IMR-90 (cell line): ENCODE measurements at regions not wholly inside any gene's neighbourhood (a gene's known extent, or its start where the extent isn't known, plus 50 kb on each side); places are given as distances from the start of the nearest gene placed in this dataset.

ENCODE experiments used
- ATAC-seq: fragments of 200-7000 bp; cut with Tn5 transposase; 2 replicates; pipeline ENCODE4 v1.9.1; 2020; ENCODE audit warnings: low read depth, mild to moderate bottlenecking, moderate library complexity
- BruUV-seq: library from RNA; stranded (reverse); fragments of 400-500 nt; replicated peaks from 2 replicates; lab custom pipeline; 2021; lab: Mats Ljungman, UMichigan
- CTCF ChIA-PET: fragments of 300-600 bp; formaldehyde crosslinking; extraction: SDS; loops from one replicate; lab custom pipeline; 2021; ENCODE audit warnings: antibody characterized with exemption; lab: Yijun Ruan, JAX
- POLR2A ChIA-PET: fragments of 300-600 bp; sonication (Branson Sonifier 250); formaldehyde crosslinking; loops from one replicate; lab custom pipeline; 2022; ENCODE audit warnings: antibody characterized with exemption; ENCODE audit not compliant: unreplicated experiment; lab: Charles Lee
- DNase-seq: peaks from one replicate; pipeline ENCODE4 v3.0.0; 2013
- H2AFZ ChIP-seq: replicated peaks from 2 replicates; pipeline ENCODE3; 2013; ENCODE audit warnings: low read length, mild to moderate bottlenecking; ENCODE audit not compliant: poor library complexity
- H2AK5ac ChIP-seq: 2 replicates; pipeline ENCODE4 v1.6.1; 2013; ENCODE audit warnings: low read depth, low read length, inconsistent platforms
- H2AK9ac ChIP-seq: replicated peaks from 2 replicates; pipeline ENCODE3; 2013; ENCODE audit warnings: mild to moderate bottlenecking, low read depth, low read length, moderate library complexity; ENCODE audit not compliant: poor library complexity
- H2BK120ac ChIP-seq: 2 replicates; pipeline ENCODE4 v1.6.1; 2013; ENCODE audit warnings: low read depth, low read length, inconsistent platforms
- H2BK15ac ChIP-seq: 3 replicates; pipeline ENCODE4 v1.6.1; 2013; ENCODE audit warnings: low read depth, low read length, inconsistent platforms
- H2BK20ac ChIP-seq: 2 replicates; pipeline ENCODE4 v1.6.1; 2013; ENCODE audit warnings: low read depth, mild to moderate bottlenecking, inconsistent platforms, low read length, moderate library complexity
- H2BK5ac ChIP-seq: 2 replicates; pipeline ENCODE4 v1.6.1; 2013; ENCODE audit warnings: mild to moderate bottlenecking, low read depth, low read length, inconsistent platforms; ENCODE audit not compliant: poor library complexity, severe bottlenecking
- H3K14ac ChIP-seq: replicated peaks from 2 replicates; pipeline ENCODE4 v1.6.1; 2013; ENCODE audit warnings: low read depth, low read length, inconsistent platforms
- H3K18ac ChIP-seq: 2 replicates; pipeline ENCODE4 v1.6.1; 2013; ENCODE audit warnings: low read depth, low read length, control low read depth
- H3K23ac ChIP-seq: 2 replicates; pipeline ENCODE4 v1.6.1; 2013; ENCODE audit warnings: low read depth, low read length, inconsistent platforms
- H3K27ac ChIP-seq: 2 replicates; pipeline ENCODE4 v1.5.1; 2013; ENCODE audit warnings: mild to moderate bottlenecking, control low read depth, low read length; ENCODE audit not compliant: insufficient read depth
- H3K27me3 ChIP-seq: 2 replicates; pipeline ENCODE4 v1.6.1; 2013; ENCODE audit warnings: low read length; ENCODE audit not compliant: control insufficient read depth, insufficient read depth
- H3K36me3 ChIP-seq: 2 replicates; pipeline ENCODE4 v1.6.1; 2013; ENCODE audit warnings: low read length, mixed read lengths; ENCODE audit not compliant: control insufficient read depth, insufficient read depth
- H3K4ac ChIP-seq: 2 replicates; pipeline ENCODE4 v1.6.1; 2013; ENCODE audit warnings: low read depth, low read length, inconsistent platforms
- H3K4me1 ChIP-seq: 2 replicates; pipeline ENCODE4 v1.6.1; 2013; ENCODE audit warnings: low read length, mixed read lengths; ENCODE audit not compliant: control insufficient read depth, insufficient read depth
- H3K4me2 ChIP-seq: 2 replicates; pipeline ENCODE4 v1.6.1; 2013; ENCODE audit warnings: low read depth, mild to moderate bottlenecking, control low read depth, low read length, moderate library complexity
- H3K4me3 ChIP-seq: 2 replicates; pipeline ENCODE4 v1.5.1; 2013; ENCODE audit warnings: low read depth, mild to moderate bottlenecking, control low read depth, low read length, moderate library complexity; ENCODE audit not compliant: insufficient read depth
- H3K56ac ChIP-seq: 2 replicates; pipeline ENCODE4 v1.6.1; 2013; ENCODE audit warnings: low read length, inconsistent platforms; ENCODE audit not compliant: insufficient read depth; ENCODE audit errors: extremely low read depth
- H3K79me1 ChIP-seq, 2 experiments: 2 replicates each; pipeline ENCODE4 v1.6.1; 2013; ENCODE audit warnings: low read length in 2 of 2, inconsistent platforms in 1 of 2, low read depth in 1 of 2
- H3K9ac ChIP-seq: 2 replicates; pipeline ENCODE4 v1.6.1; 2013; ENCODE audit warnings: low read depth, low read length, control low read depth
- H3K9me1 ChIP-seq: 2 replicates; pipeline ENCODE4 v1.6.1; 2013; ENCODE audit warnings: low read length, inconsistent platforms; ENCODE audit not compliant: insufficient read depth
- H3K9me3 ChIP-seq: 2 replicates; pipeline ENCODE4 v1.6.1; 2013; ENCODE audit warnings: low read length; ENCODE audit not compliant: control insufficient read depth, insufficient read depth
- H4K20me1 ChIP-seq: 2 replicates; pipeline ENCODE4 v1.6.1; 2013; ENCODE audit warnings: low read length, inconsistent platforms; ENCODE audit not compliant: insufficient read depth
- H4K5ac ChIP-seq: 2 replicates; pipeline ENCODE4 v1.6.1; 2013; ENCODE audit warnings: mild to moderate bottlenecking, low read depth, low read length, control low read depth
- H4K8ac ChIP-seq, 2 experiments: 2 replicates each; pipeline ENCODE4 v1.6.1; 2013; ENCODE audit warnings: low read depth in 2 of 2, low read length in 2 of 2, control low read depth in 1 of 2, inconsistent platforms in 1 of 2
- H4K91ac ChIP-seq: 2 replicates; pipeline ENCODE4 v1.6.1; 2013; ENCODE audit warnings: low read depth, low read length, inconsistent platforms; ENCODE audit not compliant: insufficient read depth
- BHLHE40 ChIP-seq: fragments of 150-350 bp; IDR thresholded peaks from 2 replicates; pipeline ENCODE4 v1.6.1; 2016; ENCODE audit warnings: mild to moderate bottlenecking, low read depth, low read length
- CHD1 ChIP-seq: IDR thresholded peaks from 2 replicates; pipeline ENCODE4 v1.6.1; 2012; ENCODE audit warnings: low read depth, low read length, improper control_type of control experiment
- FOS ChIP-seq: fragments of 150-350 bp; IDR thresholded peaks from 2 replicates; pipeline ENCODE4 v1.6.1; 2016; ENCODE audit warnings: low read depth, low read length
- MAFK ChIP-seq: IDR thresholded peaks from 2 replicates; pipeline ENCODE4 v1.6.1; 2012; ENCODE audit warnings: low read depth, low read length, improper control_type of control experiment
- NFE2L2 ChIP-seq: fragments of 150-350 bp; IDR thresholded peaks from 2 replicates; pipeline ENCODE4 v1.6.1; 2016; ENCODE audit warnings: low read depth, mild to moderate bottlenecking, low read length
- RCOR1 ChIP-seq: IDR thresholded peaks from 2 replicates; pipeline ENCODE4 v1.6.1; 2012; ENCODE audit warnings: mild to moderate bottlenecking, low read length, improper control_type of control experiment; ENCODE audit not compliant: insufficient replicate concordance
- RFX5 ChIP-seq: IDR thresholded peaks from 2 replicates; pipeline ENCODE4 v1.8.0; 2012; ENCODE audit warnings: low read depth, mild to moderate bottlenecking, low read length, moderate library complexity
- SMC3 ChIP-seq: fragments of 150-350 bp; IDR thresholded peaks from 2 replicates; pipeline ENCODE4 v1.6.1; 2016; ENCODE audit warnings: low read depth, mild to moderate bottlenecking, antibody characterized with exemption, low read length, moderate library complexity
- WGBS, 2 experiments: methylation state at CpG; one replicate each; pipeline versions ENCODE4 v1.1.5 to v1.1.7; 2013; ENCODE audit warnings: missing lambda C conversion rate in 2 of 2; ENCODE audit not compliant: insufficient read length in 1 of 2; ENCODE audit errors: extremely low coverage in 2 of 2; 5-methylcytosine and 5-hydroxymethylcytosine counted together
- dilution Hi-C: fragments of 300-500 bp; cut with HindIII; formaldehyde crosslinking; loops from one replicate; pipeline ENCODE4 v1.14.3; 2018; ENCODE audit warnings: low sequenced_read_pairs; ENCODE audit not compliant: unreplicated experiment
- in situ Hi-C: fragments of 300-500 bp; cut with MboI; formaldehyde crosslinking; loops from 3 replicates; pipeline ENCODE4 v1.14.3; 2019; ENCODE audit warnings: low sequenced_read_pairs, inconsistent platforms, mixed read lengths
- intact Hi-C: fragments of 100-400 bp; cut with micrococcal nuclease; formaldehyde crosslinking; loops from 2 replicates; pipeline ENCODE4 v1.10.0; 2022
- TF ChIP-seq, protein P1 (sequence below): conservative IDR thresholded peaks from 2 replicates; pipeline ENCODE4 v1.5.1; 2012; ENCODE audit warnings: mild to moderate bottlenecking, low read depth, low read length, improper control_type of control experiment
- TF ChIP-seq, protein P2 (sequence below): fragments of 150-350 bp; IDR thresholded peaks from 2 replicates; pipeline ENCODE4 v1.6.1; 2016; ENCODE audit warnings: low read depth, mild to moderate bottlenecking, low read length, moderate library complexity, borderline replicate concordance

DNA sequence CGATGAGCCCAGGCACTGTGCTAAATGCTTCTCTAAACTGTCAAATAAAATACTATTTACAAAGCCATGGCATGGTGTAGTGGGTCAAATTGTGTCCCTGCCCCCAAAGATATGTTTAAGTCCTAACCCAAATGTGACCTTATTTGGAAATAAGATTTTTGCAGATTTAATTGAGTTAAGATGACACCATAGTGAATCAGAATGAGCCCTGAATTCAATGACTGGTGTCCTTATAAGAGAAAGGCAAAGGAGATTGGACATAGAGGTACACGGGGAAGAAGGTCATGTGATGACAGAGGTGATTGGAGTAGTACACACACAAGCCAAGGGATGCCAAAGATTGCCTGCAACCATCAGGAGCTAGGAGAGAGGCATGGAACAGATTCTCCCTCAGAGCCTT is 121.6 kb upstream of the VEPH1 start:
- intact Hi-C loops (no loop called here), in situ Hi-C loops (no loop called here), dilution Hi-C loops (no loop called here)
- H3K27ac ChIP-seq: no peak overlapping the region
- TF ChIP-seq, protein P1, sequence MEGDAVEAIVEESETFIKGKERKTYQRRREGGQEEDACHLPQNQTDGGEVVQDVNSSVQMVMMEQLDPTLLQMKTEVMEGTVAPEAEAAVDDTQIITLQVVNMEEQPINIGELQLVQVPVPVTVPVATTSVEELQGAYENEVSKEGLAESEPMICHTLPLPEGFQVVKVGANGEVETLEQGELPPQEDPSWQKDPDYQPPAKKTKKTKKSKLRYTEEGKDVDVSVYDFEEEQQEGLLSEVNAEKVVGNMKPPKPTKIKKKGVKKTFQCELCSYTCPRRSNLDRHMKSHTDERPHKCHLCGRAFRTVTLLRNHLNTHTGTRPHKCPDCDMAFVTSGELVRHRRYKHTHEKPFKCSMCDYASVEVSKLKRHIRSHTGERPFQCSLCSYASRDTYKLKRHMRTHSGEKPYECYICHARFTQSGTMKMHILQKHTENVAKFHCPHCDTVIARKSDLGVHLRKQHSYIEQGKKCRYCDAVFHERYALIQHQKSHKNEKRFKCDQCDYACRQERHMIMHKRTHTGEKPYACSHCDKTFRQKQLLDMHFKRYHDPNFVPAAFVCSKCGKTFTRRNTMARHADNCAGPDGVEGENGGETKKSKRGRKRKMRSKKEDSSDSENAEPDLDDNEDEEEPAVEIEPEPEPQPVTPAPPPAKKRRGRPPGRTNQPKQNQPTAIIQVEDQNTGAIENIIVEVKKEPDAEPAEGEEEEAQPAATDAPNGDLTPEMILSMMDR: no peak
- no peak for TF ChIP-seq SMC3
- TF ChIP-seq BHLHE40: no peak
- TF ChIP-seq CHD1: no peak
- TF ChIP-seq RFX5: no peak
- no peak for TF ChIP-seq FOS
- TF ChIP-seq, protein P2, sequence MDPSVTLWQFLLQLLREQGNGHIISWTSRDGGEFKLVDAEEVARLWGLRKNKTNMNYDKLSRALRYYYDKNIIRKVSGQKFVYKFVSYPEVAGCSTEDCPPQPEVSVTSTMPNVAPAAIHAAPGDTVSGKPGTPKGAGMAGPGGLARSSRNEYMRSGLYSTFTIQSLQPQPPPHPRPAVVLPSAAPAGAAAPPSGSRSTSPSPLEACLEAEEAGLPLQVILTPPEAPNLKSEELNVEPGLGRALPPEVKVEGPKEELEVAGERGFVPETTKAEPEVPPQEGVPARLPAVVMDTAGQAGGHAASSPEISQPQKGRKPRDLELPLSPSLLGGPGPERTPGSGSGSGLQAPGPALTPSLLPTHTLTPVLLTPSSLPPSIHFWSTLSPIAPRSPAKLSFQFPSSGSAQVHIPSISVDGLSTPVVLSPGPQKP: no peak
- no peak for TF ChIP-seq RCOR1
- no peak for TF ChIP-seq MAFK
- no peak for TF ChIP-seq NFE2L2
- no peak overlapping the region for H3K4me3 ChIP-seq
- no peak overlapping the region for H2AK9ac ChIP-seq
- no peak overlapping the region for H2BK5ac ChIP-seq
- ATAC-seq (no peak), DNase-seq (no peak)
- ChIA-PET CTCF (no interaction called here), POLR2A (no interaction called here)
- H2BK120ac ChIP-seq: no peak overlapping the region
- H3K4me1 ChIP-seq: no peaks in the 10 kb centered on the region
- no TSS peak for BruUV-seq
- H4K5ac ChIP-seq: no peak overlapping the region
- H3K36me3 ChIP-seq: no peaks in the 10 kb centered on the region
- peaks cover 11% of the 10 kb centered on the region for H3K27me3 ChIP-seq
- no peaks in the 10 kb centered on the region for H3K9me1 ChIP-seq
- no peak overlapping the region for H3K4ac ChIP-seq
- WGBS, 2 experiments: no CpG with 5 or more reads among the region's 2 CpGs
- H4K91ac ChIP-seq: no peak overlapping the region
- no peak overlapping the region for H2BK20ac ChIP-seq
- H4K20me1 ChIP-seq: no peaks in the 10 kb centered on the region
- no peak overlapping the region for H3K23ac ChIP-seq
- no peak overlapping the region for H2AK5ac ChIP-seq
- no peaks in the 10 kb centered on the region for H3K79me1 ChIP-seq
- H3K56ac ChIP-seq: no peak overlapping the region
- H3K9ac ChIP-seq: no peak overlapping the region
- no peak overlapping the region for H3K4me2 ChIP-seq
- H4K8ac ChIP-seq: no peak overlapping the region
- no peak overlapping the region for H3K14ac ChIP-seq
- H3K18ac ChIP-seq: no peak overlapping the region
- no peak overlapping the region for H2BK15ac ChIP-seq
- H2AFZ ChIP-seq: no peak overlapping the region
- H3K9me3 ChIP-seq: no peaks in the 10 kb centered on the region
